Activated naive CD4-positive, alpha-beta T cell treated with anti-CD3 and anti-CD28 coated beads for 36 hours (primary cell): ENCODE measurements at regions not wholly inside any gene's neighbourhood (a gene's known extent, or its start where the extent isn't known, plus 50 kb on each side); places are given as distances from the start of the nearest gene placed in this dataset.
A peak's percentile ranks its signal among the peaks of the same experiment; 100 is the strongest.

Experiments
- CTCF ChIA-PET: fragments of 350-600 bp; sonication (Branson Sonifier 250); formaldehyde crosslinking; loops from one replicate; lab custom pipeline; 2021; ENCODE audit warnings: antibody characterized with exemption; lab: Charles Lee
- DNase-seq: peaks from one replicate; pipeline ENCODE4 v3.0.0-alpha.2; 2020
- H3K27ac Mint-ChIP-seq: one replicate; pipeline ENCODE4 v1.8.0; 2021; ENCODE audit warnings: mild to moderate bottlenecking, mixed read lengths
- H3K27me3 Mint-ChIP-seq: one replicate; pipeline ENCODE4 v1.8.0; 2021; ENCODE audit warnings: low read depth, mixed read lengths
- H3K36me3 Mint-ChIP-seq: one replicate; pipeline ENCODE4 v1.8.0; 2021; ENCODE audit warnings: low read depth, mixed read lengths
- H3K4me1 Mint-ChIP-seq: one replicate; pipeline ENCODE4 v1.8.0; 2021; ENCODE audit warnings: low read depth, mixed read lengths
- H3K4me3 Mint-ChIP-seq: one replicate; pipeline ENCODE4 v1.8.0; 2021; ENCODE audit warnings: mild to moderate bottlenecking, moderate library complexity, mixed read lengths
- H3K9me3 Mint-ChIP-seq: one replicate; pipeline ENCODE4 v1.8.0; 2021; ENCODE audit warnings: mixed read lengths
- intact Hi-C: fragments of 100-400 bp; cut with micrococcal nuclease; formaldehyde crosslinking; loops from one replicate; pipeline ENCODE4 v1.15.1; 2023

GRCh38 chr12:82082501-82082900 lies 275.7 kb downstream of the CCDC59 start:
- Mint-ChIP-seq H3K4me1 (no peaks in the 10 kb centered on the region), H3K4me3 (no peak overlapping the region), H3K27me3 (no peaks in the 10 kb centered on the region), H3K36me3 (no peaks in the 10 kb centered on the region), H3K9me3 (peaks cover 6% of the 10 kb centered on the region), H3K27ac (no peak overlapping the region)
- intact Hi-C loops = no loop called here
- no peak for DNase-seq
- CTCF ChIA-PET = no interaction called here

GRCh38 chr12:82069931-82070514 lies 288.2 kb downstream of the CCDC59 start:
- Mint-ChIP-seq H3K36me3 (no peaks in the 10 kb centered on the region), H3K27me3 (no peaks in the 10 kb centered on the region), H3K27ac (no peak overlapping the region), H3K4me1 (no peaks in the 10 kb centered on the region), H3K4me3 (no peak overlapping the region), H3K9me3 (no peaks in the 10 kb centered on the region)
- intact Hi-C loops = no loop called here
- DNase-seq = no peak
- CTCF ChIA-PET = no interaction called here

GRCh38 chr12:82058197-82058596 lies 299.0 kb upstream of the PPFIA2 start:
- Mint-ChIP-seq H3K27ac (no peak overlapping the region), H3K4me3 (no peak overlapping the region), H3K36me3 (no peaks in the 10 kb centered on the region), H3K27me3 (no peaks in the 10 kb centered on the region), H3K9me3 (no peaks in the 10 kb centered on the region), H3K4me1 (peaks cover 2% of the 10 kb centered on the region)
- no peak for DNase-seq
- intact Hi-C loops = no loop called here
- CTCF ChIA-PET = no interaction called here

- no peaks in the 10 kb centered on the region for H3K36me3 Mint-ChIP-seq
- H3K9me3 Mint-ChIP-seq = no peaks in the 10 kb centered on the region
- no peak for DNase-seq
- H3K27me3 Mint-ChIP-seq = no peaks in the 10 kb centered on the region
- CTCF ChIA-PET = interaction anchor here (0.6 kb wide), 1 partner anchor 272 kb away, joined by 3 read pairs; no protein-coding TSS in a partner anchor
- no peak overlapping the region for H3K4me3 Mint-ChIP-seq
- no peak overlapping the region for H3K27ac Mint-ChIP-seq
- intact Hi-C loops = no loop called here
- peaks cover 2% of the 10 kb centered on the region for H3K4me1 Mint-ChIP-seq
Measured at GRCh38 chr12:82057770-82058169, 298.6 kb upstream of the PPFIA2 start.

GRCh38 chr12:82055391-82055790 lies 296.2 kb upstream of the PPFIA2 start:
- Mint-ChIP-seq H3K27ac (no peak overlapping the region), H3K4me3 (no peak overlapping the region), H3K9me3 (peaks cover under 1% of the 10 kb centered on the region), H3K27me3 (no peaks in the 10 kb centered on the region), H3K4me1 (peaks cover 2% of the 10 kb centered on the region), H3K36me3 (no peaks in the 10 kb centered on the region)
- CTCF ChIA-PET = interaction anchor here (0.6 kb wide), 1 partner anchor 8 kb away, joined by 6 read pairs; no protein-coding TSS in a partner anchor
- intact Hi-C loops = no loop called here
- DNase-seq = peak; percentile 6

GRCh38 chr12:82054566-82054965 lies 295.4 kb upstream of the PPFIA2 start:
- Mint-ChIP-seq H3K36me3 (no peaks in the 10 kb centered on the region), H3K4me1 (peaks cover 2% of the 10 kb centered on the region), H3K27ac (no peak overlapping the region), H3K4me3 (no peak overlapping the region), H3K9me3 (peaks cover 6% of the 10 kb centered on the region), H3K27me3 (no peaks in the 10 kb centered on the region)
- intact Hi-C loops = no loop called here
- no peak for DNase-seq
- CTCF ChIA-PET = interaction anchor here (0.6 kb wide), 1 partner anchor 8 kb away, joined by 6 read pairs; no protein-coding TSS in a partner anchor

GRCh38 chr12:82047446-82047845 lies 288.3 kb upstream of the PPFIA2 start:
- no peak overlapping the region for H3K27ac Mint-ChIP-seq
- H3K27me3 Mint-ChIP-seq = peaks cover 10% of the 10 kb centered on the region
- H3K36me3 Mint-ChIP-seq = no peaks in the 10 kb centered on the region
- peaks cover 6% of the 10 kb centered on the region for H3K9me3 Mint-ChIP-seq
- no peak for DNase-seq
- H3K4me1 Mint-ChIP-seq = no peaks in the 10 kb centered on the region
- intact Hi-C loops = no loop called here
- CTCF ChIA-PET = interaction anchor here (0.6 kb wide), 1 partner anchor 8 kb away, joined by 6 read pairs; no protein-coding TSS in a partner anchor
- H3K4me3 Mint-ChIP-seq = no peak overlapping the region

- intact Hi-C loops = no loop called here
- H3K27ac Mint-ChIP-seq = no peak overlapping the region
- H3K27me3 Mint-ChIP-seq = peaks cover 9% of the 10 kb centered on the region
- no peak overlapping the region for H3K4me3 Mint-ChIP-seq
- H3K9me3 Mint-ChIP-seq = no peaks in the 10 kb centered on the region
- no peaks in the 10 kb centered on the region for H3K4me1 Mint-ChIP-seq
- CTCF ChIA-PET = no interaction called here
- no peak for DNase-seq
- H3K36me3 Mint-ChIP-seq = no peaks in the 10 kb centered on the region
Measured at GRCh38 chr12:82040987-82041743, 282.0 kb upstream of the PPFIA2 start.

GRCh38 chr12:82034769-82035168 lies 275.6 kb upstream of the PPFIA2 start:
- Mint-ChIP-seq H3K4me3 (no peak overlapping the region), H3K36me3 (no peaks in the 10 kb centered on the region), H3K4me1 (no peaks in the 10 kb centered on the region), H3K27me3 (no peaks in the 10 kb centered on the region), H3K9me3 (peaks cover 8% of the 10 kb centered on the region), H3K27ac (no peak overlapping the region)
- DNase-seq = no peak
- CTCF ChIA-PET = no interaction called here
- intact Hi-C loops = no loop called here

GRCh38 chr12:82029936-82030335 lies 270.8 kb upstream of the PPFIA2 start:
- Mint-ChIP-seq H3K36me3 (no peaks in the 10 kb centered on the region), H3K27ac (no peak overlapping the region), H3K9me3 (peaks cover 5% of the 10 kb centered on the region), H3K4me1 (peaks cover 6% of the 10 kb centered on the region), H3K27me3 (no peaks in the 10 kb centered on the region), H3K4me3 (no peak overlapping the region)
- CTCF ChIA-PET = no interaction called here
- DNase-seq = no peak
- intact Hi-C loops = no loop called here

- H3K27me3 Mint-ChIP-seq = no peaks in the 10 kb centered on the region
- H3K27ac Mint-ChIP-seq = no peak overlapping the region
- intact Hi-C loops = no loop called here
- H3K36me3 Mint-ChIP-seq = no peaks in the 10 kb centered on the region
- DNase-seq = no peak
- CTCF ChIA-PET = no interaction called here
- H3K9me3 Mint-ChIP-seq = peaks cover under 1% of the 10 kb centered on the region
- peaks cover 6% of the 10 kb centered on the region for H3K4me1 Mint-ChIP-seq
- H3K4me3 Mint-ChIP-seq = no peak overlapping the region
Measured at GRCh38 chr12:82028772-82029171, 269.6 kb upstream of the PPFIA2 start.

GRCh38 chr12:82027612-82028011 lies 268.5 kb upstream of the PPFIA2 start:
- H3K4me3 Mint-ChIP-seq = no peak overlapping the region
- peaks cover 3% of the 10 kb centered on the region for H3K27me3 Mint-ChIP-seq
- CTCF ChIA-PET = interaction anchor here (0.7 kb wide), 1 partner anchor 587 kb away, joined by 8 read pairs; no protein-coding TSS in a partner anchor
- DNase-seq = no peak
- no peak overlapping the region for H3K27ac Mint-ChIP-seq
- no peaks in the 10 kb centered on the region for H3K9me3 Mint-ChIP-seq
- peaks cover 6% of the 10 kb centered on the region for H3K4me1 Mint-ChIP-seq
- intact Hi-C loops = no loop called here
- no peaks in the 10 kb centered on the region for H3K36me3 Mint-ChIP-seq

- Mint-ChIP-seq H3K4me1 (peaks cover 6% of the 10 kb centered on the region), H3K27me3 (peaks cover 3% of the 10 kb centered on the region), H3K4me3 (no peak overlapping the region), H3K9me3 (no peaks in the 10 kb centered on the region), H3K27ac (no peak overlapping the region), H3K36me3 (no peaks in the 10 kb centered on the region)
- CTCF ChIA-PET = no interaction called here
- no peak for DNase-seq
- intact Hi-C loops = no loop called here
Measured at GRCh38 chr12:82025462-82025861, 266.3 kb upstream of the PPFIA2 start.
